ENCODE measurements at regions not wholly inside any gene's neighbourhood (a gene's known extent, or its start where the extent isn't known, plus 50 kb on each side); places are given as distances from the start of the nearest gene placed in this dataset.
"Not testable (repeated sequence)": the region's sequence is repeated elsewhere in the genome, so short reads cannot be mapped to it uniquely, and the experiment has no call there.

DNA sequence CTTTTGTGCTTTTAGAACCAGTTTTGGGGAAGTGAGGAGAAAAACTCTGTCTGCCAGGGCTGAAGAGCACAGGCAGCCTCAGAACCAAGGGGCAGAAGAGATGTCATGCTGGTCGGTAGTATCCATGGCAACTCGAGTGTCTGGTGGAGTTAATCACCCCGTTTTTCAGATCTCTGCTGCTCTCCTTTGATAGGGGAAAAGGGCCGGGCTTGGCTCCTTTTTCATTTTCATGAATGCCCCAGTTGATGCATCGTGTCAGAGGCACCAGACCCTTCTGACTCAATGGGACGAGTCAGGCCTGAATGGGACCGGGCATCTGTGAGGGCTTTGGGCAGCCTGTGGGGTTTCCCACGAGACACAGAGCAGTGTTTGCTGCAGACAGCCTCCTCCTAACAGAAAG is 304.6 kb downstream of the ABCC12 start:
- DNase-seq: no peak

DNA sequence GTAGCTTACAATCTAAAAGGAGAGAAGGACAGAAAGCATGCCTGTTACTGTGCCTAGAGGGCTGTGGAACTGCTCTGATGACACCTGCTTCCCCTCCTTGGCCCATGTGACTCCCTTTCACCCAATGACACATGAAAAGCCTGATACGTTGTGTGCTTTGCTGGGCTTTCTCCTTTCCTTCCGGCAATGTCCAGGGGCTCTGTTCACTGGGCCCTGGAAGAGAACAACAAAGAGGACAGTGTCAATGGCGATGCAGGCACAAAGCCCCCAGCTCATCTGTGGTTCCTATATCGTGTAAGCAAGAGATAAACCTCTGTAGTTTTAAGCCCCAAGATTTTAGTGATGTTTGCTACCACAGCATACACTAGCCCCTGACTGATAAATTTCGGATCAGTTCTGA is 306.1 kb downstream of the ABCC12 start:
- DNase-seq: no peak

DNA sequence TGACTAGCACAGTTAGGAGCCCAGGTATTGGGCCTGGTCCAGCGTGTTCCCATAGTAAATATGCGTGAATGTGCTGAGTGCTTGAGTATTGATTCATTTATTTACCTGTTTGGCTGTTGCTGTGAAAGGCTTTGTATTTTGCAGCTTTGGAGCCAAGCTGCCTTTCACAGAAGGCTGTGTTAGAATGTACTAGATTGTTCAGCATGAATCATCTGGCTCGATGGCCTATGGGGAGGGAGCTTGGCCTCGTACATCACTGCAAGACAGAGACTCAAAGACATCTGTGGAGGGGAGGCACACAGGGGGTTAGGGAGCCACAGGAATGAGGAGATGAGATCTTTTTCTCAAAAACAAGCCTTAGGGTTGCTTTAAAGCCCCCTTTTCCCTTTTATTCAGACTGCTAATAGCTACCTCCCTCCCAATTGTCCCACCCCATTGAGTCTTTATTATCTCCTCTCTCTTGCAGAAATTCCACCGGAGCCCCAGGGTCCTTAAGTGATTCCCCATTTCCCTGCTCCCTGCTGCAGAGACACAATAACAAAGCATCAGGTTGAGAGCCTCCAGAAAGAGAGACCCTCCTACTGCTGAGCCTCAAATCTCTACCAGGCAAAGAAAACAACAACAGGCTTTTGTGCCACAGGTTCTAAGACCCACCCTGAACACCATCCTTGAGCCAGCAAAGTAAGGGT is 307.2 kb downstream of the ABCC12 start:
- DNase-seq: no peak

DNA sequence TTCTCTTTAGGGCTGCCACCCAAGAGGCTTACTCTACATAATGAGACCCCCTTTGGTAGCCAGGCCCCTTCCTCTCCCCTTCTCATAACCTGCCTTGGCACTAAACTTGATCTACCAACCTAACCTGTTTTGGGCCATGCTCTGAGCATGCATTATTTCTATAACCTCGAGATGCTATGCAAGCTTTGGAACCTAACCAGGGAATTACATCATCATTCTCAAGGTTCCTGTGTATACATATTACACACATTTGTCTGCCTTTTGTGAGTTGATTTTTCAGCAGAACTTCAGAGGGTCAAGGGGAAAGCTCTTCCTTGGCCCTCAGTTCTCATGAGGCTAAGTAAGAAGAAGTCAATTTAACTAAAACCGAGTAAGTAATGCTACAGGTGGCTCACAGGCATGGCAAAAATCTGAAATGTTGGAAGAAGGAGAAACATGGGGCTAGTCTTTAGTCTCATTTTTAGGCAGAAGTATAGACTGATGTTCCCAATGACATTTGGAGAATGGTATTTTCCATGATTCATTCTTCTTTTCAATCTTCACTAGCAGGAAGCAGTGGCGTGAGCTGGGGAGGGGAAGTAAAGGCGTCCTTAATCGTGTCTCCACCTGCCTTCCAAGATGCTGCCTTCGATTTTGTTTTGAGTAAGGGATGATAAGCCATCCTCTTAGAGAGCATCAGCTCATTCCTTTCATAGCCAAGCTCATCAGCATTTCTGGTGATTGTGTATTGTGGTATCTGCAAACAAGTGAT is 308.4 kb downstream of the ABCC12 start:
- DNase-seq: no peak

DNA sequence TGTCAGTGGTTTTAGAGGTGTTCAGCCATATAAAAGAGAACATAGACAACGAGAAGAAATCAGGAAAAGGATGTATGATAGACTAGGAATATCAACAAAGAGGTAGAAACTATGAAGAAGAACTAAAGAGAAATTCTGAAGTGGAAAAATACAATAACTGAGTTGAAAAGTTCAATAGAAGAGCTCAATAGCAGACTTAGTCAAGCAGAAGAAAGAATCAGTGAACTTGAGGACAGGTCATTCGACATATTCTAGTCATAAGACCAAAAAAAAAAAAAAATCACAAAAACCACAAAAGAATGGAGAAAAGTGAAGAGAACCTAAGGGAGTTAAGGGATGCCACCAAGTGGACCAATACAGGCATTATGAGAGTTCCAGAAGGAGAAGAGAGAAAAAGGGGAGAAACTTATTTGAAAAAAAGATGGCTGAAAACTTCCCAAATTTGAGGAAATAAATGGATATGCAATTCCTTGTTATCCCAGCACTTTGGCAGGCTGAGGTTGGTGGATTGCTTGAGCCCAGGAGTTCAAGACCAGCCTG is 321.2 kb downstream of the ABCC12 start:
- DNase-seq: no peak

DNA sequence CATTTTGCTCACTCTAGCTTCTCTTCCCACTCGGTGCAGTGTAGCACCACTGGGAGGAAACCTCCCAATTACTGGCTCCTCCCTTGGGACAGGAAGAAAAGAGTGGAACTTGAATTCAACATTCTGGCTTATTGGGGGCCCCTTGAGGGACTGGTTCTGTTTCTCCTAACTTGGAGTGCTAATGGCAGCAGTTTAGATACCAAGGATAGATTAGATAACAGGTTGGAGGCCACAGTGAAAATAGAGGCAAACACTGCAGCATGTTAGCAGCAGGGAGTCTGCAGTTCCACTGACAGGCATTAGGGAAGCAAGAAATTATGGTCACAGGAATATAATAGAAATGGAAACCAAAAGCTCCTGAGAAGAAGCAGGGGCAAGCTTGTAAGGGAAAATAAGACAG is 322.0 kb downstream of the ABCC12 start:
- no peak for DNase-seq

DNA sequence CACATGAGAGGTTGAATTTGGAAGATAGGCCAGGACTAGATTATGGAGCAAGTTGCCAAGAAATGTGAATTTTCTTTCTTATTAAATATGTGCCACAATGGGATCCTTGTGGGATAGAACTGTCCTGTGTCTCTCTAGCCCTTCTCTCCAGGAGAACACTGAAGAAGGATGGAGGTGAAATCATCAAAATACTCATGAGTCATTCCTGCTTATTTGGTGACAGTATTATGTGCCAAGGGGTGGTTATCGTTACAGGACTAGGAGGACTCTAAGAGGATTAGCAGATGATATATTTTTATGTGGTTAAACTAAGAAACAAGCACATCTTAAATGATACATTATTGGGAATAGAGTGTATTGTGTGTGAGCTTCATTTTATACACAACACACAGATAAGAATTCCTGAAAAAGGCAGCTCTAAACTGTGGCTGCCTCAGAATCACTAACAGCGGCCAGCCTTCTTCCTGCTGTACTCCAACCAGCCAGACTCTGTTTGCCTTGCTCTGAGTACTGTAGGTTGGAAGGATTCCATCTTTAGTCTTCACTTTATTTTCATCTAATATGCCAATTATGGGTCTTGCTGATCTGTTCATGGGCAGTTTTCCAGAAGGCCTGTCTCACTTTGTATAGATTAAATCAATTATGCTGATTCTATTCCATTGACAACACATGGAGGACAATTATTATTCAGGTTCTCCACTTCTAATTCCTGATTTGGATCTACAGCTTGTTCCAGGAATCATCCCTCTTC is 325.8 kb downstream of the ABCC12 start:
- no peak for DNase-seq

DNA sequence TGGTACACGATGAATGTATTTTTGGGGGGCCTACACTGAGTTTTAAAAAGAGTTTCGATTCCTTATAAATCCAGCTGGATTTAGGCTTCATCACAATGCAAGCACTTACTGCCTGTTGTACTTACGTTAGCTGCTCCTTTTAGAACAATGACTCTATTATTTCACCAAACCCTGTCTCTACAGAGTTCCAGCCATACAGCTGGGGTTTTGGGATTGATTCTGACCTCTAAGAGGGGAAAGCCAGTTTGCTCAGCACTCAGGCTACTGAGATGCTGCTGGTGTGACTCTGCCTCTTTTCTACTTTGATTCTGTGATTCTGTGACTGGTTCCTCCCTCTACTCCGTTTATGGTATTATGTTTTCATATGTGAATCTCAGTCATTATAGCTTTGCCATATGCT is 329.7 kb downstream of the ABCC12 start:
- DNase-seq: no peak

DNA sequence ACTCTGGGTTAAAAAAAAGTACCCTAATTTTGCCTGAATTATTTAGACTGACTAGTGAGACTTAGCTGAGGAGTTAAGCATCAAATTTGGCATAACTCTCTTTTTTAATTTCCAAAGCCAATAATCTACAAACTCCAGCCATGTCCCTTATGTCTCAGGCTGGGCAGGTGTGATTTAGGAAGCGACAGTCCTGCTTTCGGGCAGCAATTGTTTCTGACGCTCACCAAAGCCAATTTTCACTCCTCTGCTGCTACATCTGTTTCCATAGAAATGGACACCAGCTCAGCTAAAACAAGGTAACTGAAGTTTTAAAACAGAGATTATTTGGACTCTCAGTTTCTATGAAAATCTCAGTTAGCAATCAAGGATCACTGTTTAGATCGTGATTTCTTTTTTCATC is 338.7 kb downstream of the ABCC12 start:
- DNase-seq: no peak

DNA sequence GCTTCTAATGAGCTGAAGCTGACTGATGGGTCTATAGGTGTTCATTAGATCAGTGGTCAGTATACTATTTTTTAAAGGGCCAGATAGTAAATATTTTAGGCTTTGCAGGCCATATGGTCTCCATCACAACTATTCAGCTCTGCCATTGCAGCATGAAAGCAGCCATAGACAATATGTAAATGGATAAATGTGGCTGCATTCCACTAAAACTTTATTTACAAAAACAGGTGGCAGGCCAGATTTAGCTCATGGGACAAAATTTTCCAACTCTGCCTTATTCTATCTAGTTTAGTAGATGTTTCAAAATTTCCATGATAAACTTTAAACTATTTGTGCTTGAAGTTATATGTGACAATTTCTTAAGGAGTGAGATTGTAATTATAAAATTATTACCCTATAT is 339.3 kb downstream of the ABCC12 start:
- no peak for DNase-seq

DNA sequence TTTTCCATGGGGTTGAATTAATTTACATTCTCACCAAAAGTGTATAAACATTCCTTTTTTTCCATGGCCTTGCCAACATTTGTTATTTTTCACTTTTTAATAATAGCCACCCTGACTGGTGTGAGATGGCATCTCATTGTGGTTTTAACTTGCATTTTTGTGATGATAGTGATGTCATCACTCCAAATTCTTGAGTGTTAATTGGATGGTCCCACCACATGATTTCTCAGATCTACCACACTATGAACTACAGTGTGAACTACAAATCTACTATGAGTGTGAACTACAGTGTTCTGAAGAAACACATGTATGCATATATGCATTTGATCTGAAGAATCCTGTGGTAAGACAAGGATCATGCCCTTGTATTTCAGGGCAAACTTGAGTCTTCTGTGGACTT is 340.1 kb downstream of the ABCC12 start:
- no peak for DNase-seq

DNA sequence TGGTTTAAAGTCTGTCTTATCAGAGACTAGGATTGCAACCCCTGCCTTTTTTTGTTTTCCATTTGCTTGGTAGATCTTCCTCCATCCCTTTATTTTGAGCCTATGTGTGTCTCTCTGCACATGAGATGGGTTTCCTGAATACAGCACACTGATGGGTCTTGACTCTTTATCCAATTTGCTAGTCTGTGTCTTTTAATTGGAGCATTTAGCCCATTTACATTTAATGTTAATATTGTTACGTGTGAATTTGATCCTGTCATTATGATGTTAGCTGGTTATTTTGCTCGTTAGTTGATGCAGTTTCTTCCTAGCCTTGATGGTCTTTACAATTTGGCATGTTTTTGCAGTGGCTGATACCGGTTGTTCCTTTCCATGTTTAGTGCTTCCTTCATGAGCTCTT is 344.0 kb downstream of the ABCC12 start:
- not testable (repeated sequence) for DNase-seq

DNA sequence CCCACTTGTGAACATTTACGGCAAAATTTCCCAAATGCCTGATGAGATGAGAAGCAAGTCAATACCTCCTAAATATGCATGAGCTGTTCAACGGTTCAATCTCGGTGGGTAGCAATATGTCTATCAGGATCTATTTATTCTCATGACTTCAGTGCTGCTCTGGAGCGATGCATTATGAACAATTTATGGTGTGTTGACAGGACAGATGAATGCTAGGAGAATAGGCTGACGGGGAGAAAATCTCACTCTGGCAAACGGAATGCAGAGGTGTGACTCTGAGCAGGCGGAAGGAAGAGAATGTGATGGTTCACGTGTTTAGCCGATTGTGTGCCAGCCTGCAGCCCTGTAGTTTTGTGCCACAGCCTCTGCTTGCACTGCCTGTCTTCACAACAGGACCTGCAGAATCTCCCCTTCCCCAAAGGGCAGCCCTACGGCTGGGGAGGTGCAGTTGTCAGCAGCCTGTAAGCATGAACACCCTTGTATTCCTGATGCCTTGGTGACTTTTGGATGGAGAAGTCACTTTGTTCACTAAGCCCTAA is 345.2 kb downstream of the PHKB start:
- DNase-seq: no peak

DNA sequence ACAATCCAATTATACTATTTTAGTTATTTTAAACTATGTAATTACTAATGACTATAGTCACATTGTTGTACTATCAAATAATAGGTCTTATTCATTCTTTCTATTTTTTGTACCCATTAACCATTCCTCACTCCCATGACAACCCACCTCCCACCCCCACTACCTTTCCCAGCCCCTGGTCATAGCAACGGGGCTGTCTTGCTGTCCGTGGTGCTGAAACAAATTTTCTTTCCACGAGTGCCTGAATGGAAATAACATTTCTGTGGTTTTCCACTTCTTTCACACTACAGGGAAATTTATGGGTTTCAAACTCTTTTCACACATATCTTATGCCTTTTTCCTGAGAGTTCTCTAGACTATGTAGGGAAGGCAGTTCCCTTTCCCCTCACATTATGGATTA is 326.6 kb downstream of the PHKB start:
- no peak for DNase-seq

DNA sequence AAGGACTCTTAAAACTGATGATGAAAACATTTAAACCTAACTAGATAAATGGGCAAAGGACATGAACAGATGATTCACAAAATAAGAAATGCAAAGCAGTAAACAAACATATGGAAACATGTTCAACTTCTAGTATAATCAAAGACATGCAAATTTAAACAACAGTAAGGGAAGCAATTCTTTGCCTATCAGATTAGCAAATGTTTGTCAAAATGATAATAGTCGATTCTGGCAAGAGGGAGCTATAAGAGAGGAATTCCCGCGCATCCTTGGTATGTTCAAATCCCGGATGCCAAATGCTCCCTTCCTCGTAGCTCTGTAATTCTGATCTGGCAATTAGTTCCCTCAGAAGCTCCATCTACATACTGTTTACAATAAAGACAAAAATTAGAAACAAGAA is 320.5 kb downstream of the PHKB start:
- no peak for DNase-seq

DNA sequence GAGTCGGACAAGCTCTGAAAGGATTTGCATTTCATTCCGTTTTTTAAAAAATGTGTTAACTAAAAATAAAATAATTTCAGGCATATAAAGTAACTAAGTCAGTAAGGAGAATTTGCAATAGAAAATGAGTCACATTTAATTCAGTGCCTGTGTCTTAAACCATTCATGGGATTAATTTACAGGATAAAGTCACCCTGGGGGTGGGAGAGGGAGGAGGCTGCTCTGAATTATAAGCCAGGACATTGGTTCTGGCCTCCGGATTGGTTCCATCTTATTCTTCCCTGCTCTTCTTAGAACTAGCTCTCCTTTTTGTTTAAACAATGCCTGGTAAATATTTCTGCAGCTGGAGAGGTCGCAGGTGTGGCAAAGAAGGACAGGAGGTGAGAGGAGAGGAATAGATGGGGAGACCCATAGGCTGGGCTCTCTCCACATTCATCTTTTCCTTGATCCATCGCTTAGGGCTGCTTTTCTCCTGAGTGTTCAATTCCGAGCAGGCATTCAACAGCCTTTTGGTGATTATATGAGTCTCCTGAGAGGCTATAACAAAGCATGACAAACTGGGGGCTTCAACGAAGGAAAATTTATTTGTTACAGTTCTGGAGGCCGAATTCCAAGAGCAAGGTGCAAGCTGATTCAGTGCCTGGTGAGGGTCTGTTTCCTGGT is 319.2 kb downstream of the PHKB start:
- no peak for DNase-seq

DNA sequence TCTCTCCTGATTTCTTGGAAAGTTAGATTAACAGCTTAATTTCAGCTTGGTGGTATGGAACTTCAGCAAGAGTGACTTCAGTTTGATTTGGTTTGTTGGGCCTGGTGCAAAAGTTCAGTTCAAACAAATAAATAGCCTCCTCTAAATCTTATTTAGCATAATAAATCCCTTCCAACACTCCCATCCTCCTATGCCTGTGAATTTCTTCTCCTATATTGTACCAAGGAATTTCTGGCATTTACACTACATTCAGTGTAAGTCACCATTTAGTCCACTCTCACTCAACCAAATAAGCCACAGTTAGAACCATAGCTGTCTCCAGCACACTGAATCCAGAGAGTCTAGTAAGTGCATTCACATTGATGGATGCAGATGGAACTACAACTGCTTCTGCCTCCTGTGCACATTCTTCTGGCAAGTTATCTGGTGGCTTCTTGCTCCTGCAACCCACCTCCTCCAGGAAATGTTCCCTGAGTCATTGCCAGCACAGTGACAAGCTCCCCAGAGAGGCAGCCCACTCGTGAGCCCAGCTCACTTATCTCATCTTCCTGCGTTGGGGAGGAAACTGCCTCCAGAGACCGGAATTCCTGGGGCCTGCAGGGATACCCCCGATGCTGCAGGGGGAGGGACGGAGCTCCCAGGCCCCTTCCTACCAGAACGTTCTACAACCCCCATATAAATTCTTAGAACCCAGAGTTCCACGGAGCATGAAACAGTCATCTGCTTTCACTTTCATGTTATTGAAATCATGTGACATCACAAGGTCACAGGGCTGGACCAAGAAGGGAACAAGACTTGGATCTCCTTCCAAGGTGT is 318.3 kb downstream of the PHKB start:
- peak; percentile 3 to 34 for DNase-seq

DNA sequence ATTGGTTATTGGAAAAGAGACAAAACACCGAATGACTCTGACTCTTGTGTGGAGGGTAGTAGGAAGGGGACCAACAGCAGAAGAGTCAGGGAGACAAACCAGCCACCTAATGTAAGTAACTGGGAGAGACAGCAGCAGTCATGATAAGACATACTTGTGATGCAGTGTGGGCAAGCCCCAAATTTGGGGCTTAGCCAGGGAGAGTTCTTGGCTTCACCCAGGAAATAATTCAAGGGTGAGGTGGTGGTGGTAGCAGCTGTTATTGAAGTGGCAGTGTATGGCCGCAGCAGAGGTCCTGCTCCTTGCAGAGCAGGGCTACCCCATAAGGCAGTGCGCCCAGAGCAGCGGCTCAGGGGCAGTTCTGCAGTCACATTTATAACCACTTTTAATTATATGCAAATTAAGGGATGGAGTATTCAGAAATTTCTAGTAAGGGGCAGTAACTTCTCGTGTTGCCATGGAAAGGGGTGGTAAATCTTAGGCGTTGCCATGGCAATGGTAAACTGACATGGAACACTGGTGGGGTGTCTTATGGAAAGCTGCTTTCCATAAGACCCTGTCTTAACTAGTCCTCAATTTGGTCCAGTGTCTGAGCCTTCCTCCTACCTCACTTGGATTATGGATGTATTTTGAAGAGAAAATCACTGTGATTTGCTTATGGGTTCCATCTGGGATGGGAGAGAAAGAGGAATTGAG is 317.1 kb downstream of the PHKB start:
- DNase-seq: no peak

DNA sequence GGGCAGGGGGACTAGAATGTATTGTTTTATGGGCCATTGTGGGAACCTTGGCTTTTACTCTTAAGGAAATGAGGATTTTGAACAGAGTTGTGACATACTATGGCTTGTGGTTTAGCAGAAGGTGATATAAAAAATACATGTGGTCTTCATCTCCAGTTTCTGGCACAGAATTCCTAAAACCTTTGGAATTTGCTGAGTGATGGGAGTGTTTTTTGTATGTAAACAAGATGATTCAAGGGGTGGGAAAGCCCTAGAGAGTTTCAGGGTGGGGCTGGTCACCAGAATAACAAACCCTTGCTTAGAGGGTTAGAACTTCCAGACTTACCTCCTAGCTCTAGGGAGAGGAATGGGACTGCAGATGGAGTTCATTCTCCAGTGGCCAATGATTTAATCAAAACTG is 316.1 kb downstream of the PHKB start:
- no peak for DNase-seq

DNA sequence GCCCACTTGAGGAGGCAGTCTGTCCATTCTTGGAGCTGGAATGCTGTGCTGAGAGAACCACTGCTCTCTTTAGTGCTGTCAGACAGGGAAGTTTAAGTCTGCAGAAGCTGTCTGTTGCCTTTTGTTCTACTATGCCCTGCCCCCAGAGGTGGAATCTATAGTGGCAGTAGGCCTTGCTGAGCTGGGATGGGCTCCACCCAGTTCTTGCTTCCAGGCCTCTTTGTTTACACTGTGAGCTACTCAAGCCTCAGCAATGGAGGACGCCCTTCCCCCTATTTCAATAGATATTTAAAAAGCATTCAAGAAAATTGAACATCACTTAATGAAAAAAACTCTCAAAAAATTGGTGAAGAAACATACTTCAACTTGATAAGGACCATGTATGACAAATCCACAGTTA is 313.5 kb downstream of the PHKB start:
- no peak for DNase-seq

DNA sequence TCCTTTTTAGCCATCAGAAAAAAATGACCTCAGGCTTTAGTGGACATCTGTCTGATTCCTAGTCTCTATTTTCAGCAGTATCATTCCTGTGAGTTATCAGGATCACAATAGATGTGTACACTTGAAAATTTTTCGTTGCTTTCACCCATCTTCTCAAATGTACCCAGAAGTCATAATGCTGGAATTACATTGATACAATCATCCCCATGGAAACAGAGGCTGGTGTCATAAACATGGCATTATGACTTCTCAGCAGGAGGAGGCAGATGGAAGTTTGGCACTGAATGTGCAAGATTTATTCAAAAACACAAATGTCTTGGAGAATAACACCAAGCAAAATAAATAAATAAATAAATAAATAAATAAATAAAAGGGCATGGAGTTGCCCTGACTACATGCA is 292.5 kb downstream of the PHKB start:
- no peak for DNase-seq

Measured in inflammatory macrophage treated with lipopolysaccharide for 1 hour (primary cell).